ENCODE measurements at regions not wholly inside any gene's neighbourhood (a gene's known extent, or its start where the extent isn't known, plus 50 kb on each side); places are given as distances from the start of the nearest gene placed in this dataset.

- no peak for TF ChIP-seq REST (IDR thresholded peaks at IDR 0.05)
These were observed 677.7 kb downstream of the DCDC2C start (continued) for GRCh38 chr2:4381049-4381448.

GRCh38 chr2:4381773-4382172, 678.4 kb downstream of the DCDC2C start:
- TF ChIP-seq NR3C1 (IDR thresholded peaks at IDR 0.05): no peak
- no peak for TF ChIP-seq PBX3 (IDR thresholded peaks at IDR 0.05)
- TF ChIP-seq EHMT2 (IDR thresholded peaks at IDR 0.05; ENCODE audit: low read depth): no peak
- no peak for TF ChIP-seq JUNB (IDR thresholded peaks at IDR 0.05)
- TF ChIP-seq CBX2 (IDR thresholded peaks at IDR 0.05; ENCODE audit: borderline replicate concordance, low read depth): no peak
- TF ChIP-seq EP300 (IDR thresholded peaks at IDR 0.05): no peak
- TF ChIP-seq E2F6 (IDR thresholded peaks at IDR 0.05; ENCODE audit: borderline replicate concordance, low read depth): no peak
- FAIRE-seq: no peak
- no peak for DNase-seq (ENCODE audit: low read depth in 1 of 2, low spot score in 1 of 2)
- ChIA-PET POLR2A (no interaction called here), CTCF (no interaction called here)
- peaks cover 22% of the 10 kb centered on the region; the same call in 2 of the 3 replicates for H3K9me3 ChIP-seq
- no peaks in the 10 kb centered on the region for H3K4me1 ChIP-seq
- WGBS (ENCODE audit: missing lambda C conversion rate): 9% methylated on average over 3 of the region's 3 CpGs
- ATAC-seq: no peak
- no peak overlapping the region for H3K4me2 ChIP-seq
- no peak overlapping the region for H3K27ac ChIP-seq
- no peak overlapping the region for H3K4me3 ChIP-seq

- Histone ChIP-seq H3K27ac (no peak overlapping the region), H3K4me3 (no peak overlapping the region), H3K9me3 (peaks cover 18% of the 10 kb centered on the region; the same call in 1 of the 3 replicates), H3K4me2 (no peak overlapping the region), H3K4me1 (no peaks in the 10 kb centered on the region)
- DNase-seq (ENCODE audit: low read depth in 1 of 2, low spot score in 1 of 2): no peak
- ATAC-seq: no peak
- CTCF ChIA-PET: no interaction called here
- no peak for FAIRE-seq
- no peak for TF ChIP-seq RARB (CRISPR knock-in tag; IDR thresholded peaks at IDR 0.05)
- TF ChIP-seq JUN (IDR thresholded peaks at IDR 0.05): no peak
- TF ChIP-seq KDM5A (IDR thresholded peaks at IDR 0.05): no peak
- no peak for TF ChIP-seq CBX2 (IDR thresholded peaks at IDR 0.05; ENCODE audit: borderline replicate concordance, low read depth)
- TF ChIP-seq ZC3H11A (IDR thresholded peaks at IDR 0.05): no peak
- no peak for TF ChIP-seq NFE2L2 (conservative IDR thresholded peaks at IDR 0.05; ENCODE audit: low read length)
- WGBS (ENCODE audit: missing lambda C conversion rate): 6% methylated on average over 3 of the region's 3 CpGs
- POLR2A ChIA-PET: no interaction called here
These were observed 687.6 kb downstream of the DCDC2C start for GRCh38 chr2:4391013-4391412.

- no peak overlapping the region for H3K27ac ChIP-seq
- CTCF ChIA-PET: no interaction called here
- POLR2A ChIA-PET: no interaction called here
These were observed 701.0 kb downstream of the DCDC2C start for GRCh38 chr2:4404363-4404762.

More at GRCh38 chr2:4404363-4404762, 701.0 kb downstream of the DCDC2C start:
- H3K4me3 ChIP-seq: no peak overlapping the region
- no peak for DNase-seq (ENCODE audit: low read depth in 1 of 2, low spot score in 1 of 2)
- no peaks in the 10 kb centered on the region for H3K4me1 ChIP-seq
- no peak overlapping the region for H3K4me2 ChIP-seq
- WGBS (ENCODE audit: missing lambda C conversion rate): 2% methylated on average over 10 of the region's 10 CpGs
- ATAC-seq: no peak
- peaks cover 15% of the 10 kb centered on the region for H3K9me3 ChIP-seq
- FAIRE-seq: no peak
- TF ChIP-seq CBX8 (IDR thresholded peaks at IDR 0.05) (no peak), RFX5 (IDR thresholded peaks at IDR 0.05) (no peak), NFE2L2 (conservative IDR thresholded peaks at IDR 0.05; ENCODE audit: low read length) (no peak), TP53 (CRISPR knock-in tag; IDR thresholded peaks at IDR 0.05) (no peak), FOSB (CRISPR knock-in tag; IDR thresholded peaks at IDR 0.05) (no peak), RAD21 (conservative IDR thresholded peaks at IDR 0.05 in 1 of 2, IDR thresholded peaks at IDR 0.05 in 1 of 2) (no peak), E2F6 (IDR thresholded peaks at IDR 0.05; ENCODE audit: borderline replicate concordance, low read depth) (no peak), PHF8 (IDR thresholded peaks at IDR 0.05; ENCODE audit: borderline replicate concordance, low read depth) (no peak), CEBPB (IDR thresholded peaks at IDR 0.05) (no peak), EP300 (IDR thresholded peaks at IDR 0.05) (no peak), MAFK (IDR thresholded peaks at IDR 0.05; ENCODE audit: partially characterized antibody) (no peak), ZNF302 (CRISPR knock-in tag; IDR thresholded peaks at IDR 0.05) (no peak), BHLHE40 (IDR thresholded peaks at IDR 0.05; ENCODE audit: low read depth, low read length) (no peak), TFCP2L1 (CRISPR knock-in tag; IDR thresholded peaks at IDR 0.05) (no peak)
